Loucy (cell line): ENCODE measurements at regions not wholly inside any gene's neighbourhood (a gene's known extent, or its start where the extent isn't known, plus 50 kb on each side); places are given as distances from the start of the nearest gene placed in this dataset.

Source experiments
- EZH2phosphoT487 ChIP-seq: fragments of 200-600 bp; IDR thresholded peaks from 2 replicates; pipeline ENCODE4 v1.6.1; 2018; ENCODE audit warnings: antibody characterized with exemption, mild to moderate bottlenecking, moderate library complexity, borderline replicate concordance
- TF ChIP-seq, protein P1 (sequence below): fragments of 200-600 bp; sonication (generic); conservative IDR thresholded peaks from 2 replicates; pipeline ENCODE4 v1.5.1; 2014; ENCODE audit warnings: mild to moderate bottlenecking, antibody characterized with exemption, low read length

DNA sequence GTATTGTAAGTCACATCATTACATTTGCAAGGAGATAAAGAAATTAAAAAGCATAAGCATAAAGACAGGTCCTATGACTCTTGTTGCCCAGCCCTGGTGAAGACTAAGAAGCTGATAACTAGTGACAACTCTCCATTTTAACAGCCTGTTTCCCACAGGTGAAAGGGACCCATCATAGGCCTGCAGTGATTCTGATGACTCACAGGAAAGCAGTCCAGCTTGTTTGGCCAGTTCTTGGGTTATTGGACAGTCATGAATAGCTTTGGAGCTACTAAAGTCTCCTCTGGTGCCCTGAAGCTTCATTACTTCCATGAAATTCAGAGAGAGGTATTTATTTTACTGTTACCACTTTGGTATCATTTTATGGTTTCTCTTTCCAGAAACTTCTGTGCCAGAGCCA is 55.5 kb upstream of the DYRK2 start:
- TF ChIP-seq, protein P1, sequence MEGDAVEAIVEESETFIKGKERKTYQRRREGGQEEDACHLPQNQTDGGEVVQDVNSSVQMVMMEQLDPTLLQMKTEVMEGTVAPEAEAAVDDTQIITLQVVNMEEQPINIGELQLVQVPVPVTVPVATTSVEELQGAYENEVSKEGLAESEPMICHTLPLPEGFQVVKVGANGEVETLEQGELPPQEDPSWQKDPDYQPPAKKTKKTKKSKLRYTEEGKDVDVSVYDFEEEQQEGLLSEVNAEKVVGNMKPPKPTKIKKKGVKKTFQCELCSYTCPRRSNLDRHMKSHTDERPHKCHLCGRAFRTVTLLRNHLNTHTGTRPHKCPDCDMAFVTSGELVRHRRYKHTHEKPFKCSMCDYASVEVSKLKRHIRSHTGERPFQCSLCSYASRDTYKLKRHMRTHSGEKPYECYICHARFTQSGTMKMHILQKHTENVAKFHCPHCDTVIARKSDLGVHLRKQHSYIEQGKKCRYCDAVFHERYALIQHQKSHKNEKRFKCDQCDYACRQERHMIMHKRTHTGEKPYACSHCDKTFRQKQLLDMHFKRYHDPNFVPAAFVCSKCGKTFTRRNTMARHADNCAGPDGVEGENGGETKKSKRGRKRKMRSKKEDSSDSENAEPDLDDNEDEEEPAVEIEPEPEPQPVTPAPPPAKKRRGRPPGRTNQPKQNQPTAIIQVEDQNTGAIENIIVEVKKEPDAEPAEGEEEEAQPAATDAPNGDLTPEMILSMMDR, result no peak
- no peak for TF ChIP-seq EZH2phosphoT487
